ENCODE measurements at regions not wholly inside any gene's neighbourhood (a gene's known extent, or its start where the extent isn't known, plus 50 kb on each side); places are given as distances from the start of the nearest gene placed in this dataset.

- no peak for ATAC-seq
- TF ChIP-seq CREB5 (CRISPR knock-in tag; IDR thresholded peaks at IDR 0.05; ENCODE audit: low read depth) (no peak), RARB (CRISPR knock-in tag; IDR thresholded peaks at IDR 0.05) (no peak), ZNF8 (CRISPR knock-in tag; IDR thresholded peaks at IDR 0.05) (no peak), ESRRG (CRISPR knock-in tag; IDR thresholded peaks at IDR 0.05) (no peak), TSHZ2 (CRISPR knock-in tag; IDR thresholded peaks at IDR 0.05) (no peak), CSDC2 (CRISPR knock-in tag; IDR thresholded peaks at IDR 0.05) (no peak), ARNTL (CRISPR knock-in tag; IDR thresholded peaks at IDR 0.05; ENCODE audit: borderline replicate concordance, low read depth) (no peak), BACH2 (CRISPR knock-in tag; IDR thresholded peaks at IDR 0.05; ENCODE audit: borderline replicate concordance) (no peak), ZFP30 (CRISPR knock-in tag; IDR thresholded peaks at IDR 0.05) (no peak)
- TF ChIP-seq, protein P1, sequence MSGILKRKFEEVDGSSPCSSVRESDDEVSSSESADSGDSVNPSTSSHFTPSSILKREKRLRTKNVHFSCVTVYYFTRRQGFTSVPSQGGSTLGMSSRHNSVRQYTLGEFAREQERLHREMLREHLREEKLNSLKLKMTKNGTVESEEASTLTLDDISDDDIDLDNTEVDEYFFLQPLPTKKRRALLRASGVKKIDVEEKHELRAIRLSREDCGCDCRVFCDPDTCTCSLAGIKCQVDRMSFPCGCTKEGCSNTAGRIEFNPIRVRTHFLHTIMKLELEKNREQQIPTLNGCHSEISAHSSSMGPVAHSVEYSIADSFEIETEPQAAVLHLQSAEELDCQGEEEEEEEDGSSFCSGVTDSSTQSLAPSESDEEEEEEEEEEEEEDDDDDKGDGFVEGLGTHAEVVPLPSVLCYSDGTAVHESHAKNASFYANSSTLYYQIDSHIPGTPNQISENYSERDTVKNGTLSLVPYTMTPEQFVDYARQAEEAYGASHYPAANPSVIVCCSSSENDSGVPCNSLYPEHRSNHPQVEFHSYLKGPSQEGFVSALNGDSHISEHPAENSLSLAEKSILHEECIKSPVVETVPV (CRISPR knock-in tag; IDR thresholded peaks at IDR 0.05) = no peak
- TF ChIP-seq, protein P2, sequence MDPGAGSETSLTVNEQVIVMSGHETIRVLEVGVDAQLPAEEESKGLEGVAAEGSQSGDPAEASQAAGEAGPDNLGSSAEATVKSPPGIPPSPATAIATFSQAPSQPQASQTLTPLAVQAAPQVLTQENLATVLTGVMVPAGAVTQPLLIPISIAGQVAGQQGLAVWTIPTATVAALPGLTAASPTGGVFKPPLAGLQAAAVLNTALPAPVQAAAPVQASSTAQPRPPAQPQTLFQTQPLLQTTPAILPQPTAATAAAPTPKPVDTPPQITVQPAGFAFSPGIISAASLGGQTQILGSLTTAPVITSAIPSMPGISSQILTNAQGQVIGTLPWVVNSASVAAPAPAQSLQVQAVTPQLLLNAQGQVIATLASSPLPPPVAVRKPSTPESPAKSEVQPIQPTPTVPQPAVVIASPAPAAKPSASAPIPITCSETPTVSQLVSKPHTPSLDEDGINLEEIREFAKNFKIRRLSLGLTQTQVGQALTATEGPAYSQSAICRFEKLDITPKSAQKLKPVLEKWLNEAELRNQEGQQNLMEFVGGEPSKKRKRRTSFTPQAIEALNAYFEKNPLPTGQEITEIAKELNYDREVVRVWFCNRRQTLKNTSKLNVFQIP (CRISPR knock-in tag; IDR thresholded peaks at IDR 0.05; ENCODE audit: borderline replicate concordance, low read depth) = no peak
Observed at GRCh38 chr1:60911966-60912697, 170.2 kb upstream of the NFIA start.

DNA sequence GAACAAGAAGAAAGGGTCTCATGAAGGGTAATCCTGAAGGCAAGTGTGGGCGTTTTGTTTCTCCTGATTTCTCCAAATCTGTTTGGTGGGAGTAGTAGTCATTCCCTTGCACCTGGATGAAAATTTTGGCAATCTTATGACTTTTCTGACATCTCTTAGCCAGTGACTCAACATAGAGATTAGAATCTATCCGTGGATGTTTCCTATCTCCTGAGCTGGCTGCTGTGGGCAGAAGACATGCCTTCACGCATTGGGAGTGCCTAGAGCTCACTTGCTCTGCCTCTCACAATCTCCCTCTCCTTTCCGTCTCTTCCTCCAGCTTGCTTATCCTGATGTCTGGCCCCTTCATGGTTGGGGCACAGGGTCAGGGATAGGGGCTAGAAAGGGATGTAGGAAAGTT lies 174.2 kb upstream of the NFIA start:
- no peak; the same call in 2 of the 3 replicates for ATAC-seq
- TF ChIP-seq BACH2 (CRISPR knock-in tag; IDR thresholded peaks at IDR 0.05; ENCODE audit: borderline replicate concordance) (no peak), RARB (CRISPR knock-in tag; IDR thresholded peaks at IDR 0.05) (no peak), TCF4 (CRISPR knock-in tag; IDR thresholded peaks at IDR 0.05; ENCODE audit: borderline replicate concordance) (no peak), GLIS3 (CRISPR knock-in tag; IDR thresholded peaks at IDR 0.05) (no peak), ZNF565 (CRISPR knock-in tag; conservative IDR thresholded peaks at IDR 0.05; ENCODE audit: low read depth) (no peak), SNAI2 (CRISPR knock-in tag; IDR thresholded peaks at IDR 0.05) (no peak)

GRCh38 chr1:60906526-60906925 lies 175.8 kb upstream of the NFIA start:
- TF ChIP-seq BACH2 (CRISPR knock-in tag; IDR thresholded peaks at IDR 0.05; ENCODE audit: borderline replicate concordance) = no peak
- TF ChIP-seq TOX (CRISPR knock-in tag; IDR thresholded peaks at IDR 0.05; ENCODE audit: borderline replicate concordance) = no peak
- TF ChIP-seq CSDC2 (CRISPR knock-in tag; IDR thresholded peaks at IDR 0.05) = no peak
- ATAC-seq = no peak

DNA sequence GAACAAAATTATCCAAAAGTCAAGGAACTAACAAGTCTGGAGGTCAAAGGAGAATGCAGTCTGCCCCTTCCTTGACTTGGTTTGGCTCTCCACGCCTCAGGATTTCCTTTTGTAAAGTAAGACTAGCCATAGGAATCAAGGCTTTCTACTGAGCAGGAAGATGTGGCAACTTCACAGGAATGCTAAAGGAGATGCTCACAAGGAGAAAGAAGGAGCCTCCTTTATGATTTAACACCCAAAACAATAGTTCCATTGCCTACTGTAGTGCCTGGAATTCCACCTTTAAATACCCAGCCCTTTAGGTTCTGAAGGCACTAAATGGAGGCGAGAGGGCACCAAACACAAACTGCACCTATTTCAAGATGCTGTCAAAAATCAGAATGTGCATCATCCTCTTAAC lies 176.3 kb upstream of the NFIA start:
- no peak for ATAC-seq

More for the DNA sequence above, 176.3 kb upstream of the NFIA start:
- TF ChIP-seq ISL1 (CRISPR knock-in tag; IDR thresholded peaks at IDR 0.05) (no peak), ESRRG (CRISPR knock-in tag; IDR thresholded peaks at IDR 0.05) (no peak)
- TF ChIP-seq, protein P1 (CRISPR knock-in tag; IDR thresholded peaks at IDR 0.05) = no peak
